ENCODE measurements at regions not wholly inside any gene's neighbourhood (a gene's known extent, or its start where the extent isn't known, plus 50 kb on each side); places are given as distances from the start of the nearest gene placed in this dataset.

DNA sequence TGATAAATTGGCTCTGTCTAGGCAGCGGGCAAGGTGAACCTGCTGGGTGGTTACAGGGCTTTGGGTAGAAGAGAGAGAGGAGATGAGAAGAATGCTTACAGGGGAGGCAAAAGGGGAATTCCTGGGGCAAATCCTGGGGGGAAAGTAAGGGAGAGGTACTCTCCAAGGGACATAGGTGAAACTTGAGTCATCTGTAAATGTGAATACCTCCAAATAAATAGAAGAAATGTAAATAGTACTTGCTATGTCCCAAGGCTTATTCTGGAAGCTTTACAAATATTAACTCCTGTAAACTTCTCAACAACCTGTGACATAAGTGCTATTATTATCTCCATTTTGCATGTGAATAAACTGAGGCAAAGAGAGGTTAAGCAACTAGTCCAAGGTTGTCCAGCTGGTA, 57.7 kb upstream of the CDK13 start:
- no peak for DNase-seq

DNA sequence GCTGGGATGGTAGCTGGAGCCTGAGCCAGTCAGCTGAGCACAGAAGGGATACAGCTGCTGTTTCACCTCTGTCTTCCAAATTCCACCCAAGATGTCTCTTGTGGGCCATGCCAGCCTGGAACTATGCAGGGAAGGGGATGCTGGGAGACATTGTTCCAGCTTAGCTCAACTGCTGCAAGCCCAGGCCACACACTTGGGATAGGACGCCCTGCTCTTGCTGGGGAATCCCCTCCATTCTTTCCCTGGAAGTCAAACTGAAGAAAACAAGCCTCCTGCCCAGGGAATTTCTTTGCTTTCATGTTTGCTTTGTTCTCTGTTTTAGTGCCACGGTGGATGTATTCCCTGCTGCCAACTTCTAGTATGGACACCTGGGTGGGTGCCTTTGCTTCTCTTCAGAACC, 55.2 kb upstream of the CDK13 start:
- no peak for DNase-seq

DNA sequence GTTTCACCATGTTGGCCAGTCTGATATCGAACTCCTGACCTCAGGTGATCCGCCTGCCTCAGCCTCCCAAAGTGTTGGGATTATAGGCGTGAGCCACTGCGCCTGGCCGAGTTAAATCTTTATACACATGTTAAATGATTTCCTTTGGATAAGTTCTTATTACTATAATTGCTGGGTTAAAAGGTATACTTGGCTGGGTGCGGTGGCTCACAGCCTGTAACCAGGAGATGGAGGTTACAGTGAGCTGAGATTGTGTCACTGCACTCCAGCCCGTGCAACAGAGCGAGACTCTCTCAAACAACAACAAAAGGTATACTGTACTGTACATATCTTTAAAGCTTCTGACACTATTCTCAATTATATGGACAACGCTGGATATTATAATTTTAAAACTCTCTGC, 53.2 kb upstream of the CDK13 start:
- DNase-seq, result no peak

DNA sequence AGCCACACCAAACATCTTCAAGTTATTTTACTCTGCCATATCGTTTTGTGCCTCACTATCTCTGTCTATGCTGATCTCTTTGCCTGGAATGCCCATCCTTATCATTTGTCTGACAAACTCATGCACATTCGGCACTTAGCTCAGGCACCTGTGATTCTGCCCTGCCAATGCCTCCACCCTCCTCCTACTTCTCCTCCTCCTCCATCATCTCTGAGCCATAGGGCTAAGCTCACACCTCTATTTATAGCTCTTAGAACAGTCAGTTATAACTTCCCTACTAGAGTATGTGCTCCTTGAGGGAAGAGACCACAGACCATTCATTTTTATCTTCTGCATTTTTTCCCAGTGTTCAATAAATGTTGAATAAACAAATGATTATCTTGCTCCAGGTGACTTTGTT, 51.2 kb upstream of the CDK13 start:
- DNase-seq, result no peak
